ENCODE measurements at regions not wholly inside any gene's neighbourhood (a gene's known extent, or its start where the extent isn't known, plus 50 kb on each side); places are given as distances from the start of the nearest gene placed in this dataset.

DNA sequence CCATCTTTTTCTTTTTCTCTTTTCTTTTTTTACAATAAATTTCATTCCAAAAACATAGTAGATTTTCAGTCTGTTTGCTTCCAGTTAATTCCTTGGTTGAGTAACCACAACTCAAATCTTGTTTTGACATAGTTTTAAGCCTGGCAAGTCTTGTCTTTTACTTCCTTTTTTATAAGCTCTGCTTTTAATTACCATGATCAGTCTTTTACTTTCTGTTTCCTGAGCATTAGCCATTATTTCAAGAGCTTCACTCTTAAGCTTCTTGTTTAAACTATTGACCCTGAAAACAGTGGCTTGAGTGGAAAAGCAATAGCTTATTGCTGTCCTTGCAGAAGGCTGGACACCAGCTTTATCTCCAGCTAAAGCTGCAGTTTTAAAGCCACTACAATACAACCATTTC is 1363.3 kb downstream of the MAT2B start:
- no peak for DNase-seq (ENCODE audit: low spot score)

DNA sequence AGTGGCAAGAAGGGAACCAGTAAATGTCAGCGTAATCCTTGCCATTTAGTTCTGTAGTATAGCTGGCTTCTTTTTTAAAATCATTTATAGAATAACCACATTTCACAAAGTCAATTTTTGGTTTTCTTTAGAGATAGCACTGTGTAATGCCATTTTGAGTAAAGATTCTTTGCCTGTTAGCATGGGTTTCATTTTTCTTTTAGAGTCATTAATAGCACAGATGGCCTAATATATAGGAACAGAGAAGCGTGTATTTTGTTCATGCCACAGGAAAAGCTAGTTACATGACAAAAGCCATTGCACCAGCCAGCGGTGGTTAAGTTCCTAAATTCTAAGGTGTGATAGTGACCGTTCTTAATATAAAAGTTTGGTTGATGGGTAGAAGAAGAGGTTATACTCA is 1363.9 kb downstream of the MAT2B start:
- DNase-seq (ENCODE audit: low spot score), result no peak

DNA sequence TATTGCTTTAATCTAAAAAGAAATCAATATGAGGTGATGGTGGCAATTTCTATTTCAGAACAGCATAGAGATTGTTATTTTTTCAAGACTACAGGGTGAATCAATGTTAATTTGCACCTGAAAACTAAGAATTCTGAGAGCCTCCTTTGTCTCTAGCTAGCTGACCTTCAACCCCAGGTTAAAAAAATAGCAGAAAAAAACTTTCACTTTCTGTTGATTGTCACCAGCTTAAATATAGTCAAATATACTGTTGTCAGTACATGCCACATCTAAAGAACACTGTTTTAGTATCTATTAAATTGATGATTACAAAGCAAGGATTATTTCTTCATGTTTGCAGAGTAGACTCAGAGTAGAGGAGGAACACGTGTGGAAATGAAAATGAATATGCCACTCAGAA is 1371.4 kb downstream of the MAT2B start:
- DNase-seq (ENCODE audit: low spot score), result no peak

DNA sequence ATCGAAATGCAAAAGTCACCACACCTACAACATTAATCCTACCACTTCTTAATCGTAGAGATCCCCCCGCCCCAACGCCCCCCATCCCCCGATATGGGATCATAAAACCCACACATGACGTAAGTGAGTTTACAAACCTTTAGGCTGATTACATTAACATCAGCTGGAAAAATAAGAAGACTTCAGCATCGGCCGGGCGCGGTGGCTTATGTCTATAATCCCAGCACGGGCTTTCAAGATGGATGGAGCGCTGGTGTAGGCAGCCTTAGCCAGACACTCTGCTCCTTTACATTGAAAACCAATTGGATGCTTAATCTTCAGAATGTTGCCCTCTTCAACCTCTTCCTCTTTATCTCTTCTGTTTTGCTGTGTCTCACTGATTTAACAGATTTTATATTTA is 1376.0 kb downstream of the MAT2B start:
- DNase-seq (ENCODE audit: low spot score), result no peak

DNA sequence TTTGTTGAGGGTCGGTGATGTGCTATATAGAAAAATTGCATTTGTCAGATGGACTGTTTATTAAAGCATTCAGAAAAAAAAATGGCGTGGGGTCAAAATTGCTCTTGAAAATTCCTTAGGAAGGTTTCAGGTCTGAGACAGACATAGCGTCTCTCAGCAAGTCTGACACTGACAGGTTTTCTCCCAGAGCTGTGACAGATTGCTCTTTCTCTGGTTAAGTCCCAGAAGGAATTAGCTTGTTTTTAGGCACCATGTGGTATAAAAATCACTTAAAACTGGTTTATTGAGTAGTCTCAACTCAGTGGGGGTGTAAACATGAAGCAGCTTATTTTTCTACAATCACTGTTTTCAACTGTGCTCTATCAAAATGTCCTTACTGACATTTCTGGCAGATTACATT is 1379.8 kb downstream of the MAT2B start:
- DNase-seq (ENCODE audit: low spot score), result no peak

DNA sequence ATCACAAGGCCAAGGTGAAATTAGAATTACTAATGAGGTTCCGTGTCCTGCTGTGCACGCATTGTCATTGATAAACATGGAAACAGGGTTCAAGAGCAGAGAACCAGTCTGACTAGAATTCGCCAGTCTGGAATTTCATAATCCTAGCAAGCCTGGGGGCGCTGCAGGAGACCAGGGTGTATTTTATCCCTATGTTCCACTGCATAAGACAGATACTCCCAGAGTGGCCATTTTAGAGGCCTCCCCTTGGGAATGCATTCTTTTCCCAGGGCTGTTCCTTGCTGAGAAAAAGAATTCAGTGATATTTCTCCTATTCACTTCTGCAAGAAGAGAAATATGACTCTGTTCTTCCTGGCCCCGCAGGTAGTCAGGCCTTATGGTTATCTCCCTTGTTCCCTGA is 1387.7 kb downstream of the MAT2B start:
- no peak for DNase-seq (ENCODE audit: low spot score)

DNA sequence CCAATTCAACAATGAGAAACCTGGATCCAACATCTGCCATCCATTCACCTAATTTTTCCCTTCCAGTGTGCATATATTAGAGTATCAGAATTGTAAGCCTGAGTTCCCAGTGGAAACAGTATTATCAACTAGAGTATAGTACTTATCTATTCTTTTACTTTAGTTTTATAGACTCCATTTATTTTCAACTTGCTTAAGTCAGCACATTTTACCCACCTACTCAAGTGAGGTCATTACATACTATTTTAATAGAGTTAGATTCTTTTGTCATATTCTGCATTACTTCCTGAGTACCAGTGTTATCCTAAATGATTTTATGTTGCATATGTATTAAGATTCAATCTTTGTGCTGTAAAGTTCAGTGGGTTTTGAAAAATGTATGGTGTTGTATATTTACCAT is 1393.3 kb downstream of the MAT2B start:
- DNase-seq (ENCODE audit: low spot score), result no peak

DNA sequence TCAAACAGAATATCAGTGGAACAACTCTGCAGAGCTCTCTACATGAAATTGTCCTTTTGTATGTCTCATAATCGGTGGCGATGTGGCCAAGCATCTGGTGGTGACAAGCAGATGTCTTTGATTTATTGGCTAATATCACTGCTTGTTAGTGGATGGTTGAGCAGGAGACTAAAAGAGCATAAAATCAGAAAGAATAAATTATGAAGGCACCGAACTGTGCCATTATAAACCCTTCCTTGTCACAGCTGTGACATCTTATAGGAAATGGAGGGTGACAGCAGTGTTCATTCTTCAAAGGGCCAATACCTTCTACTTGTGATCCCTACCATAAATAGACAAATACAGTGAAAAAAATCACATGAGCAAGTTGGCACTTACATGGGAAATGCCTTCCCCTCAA is 1404.3 kb downstream of the MAT2B start:
- no peak for DNase-seq (ENCODE audit: low spot score)

DNA sequence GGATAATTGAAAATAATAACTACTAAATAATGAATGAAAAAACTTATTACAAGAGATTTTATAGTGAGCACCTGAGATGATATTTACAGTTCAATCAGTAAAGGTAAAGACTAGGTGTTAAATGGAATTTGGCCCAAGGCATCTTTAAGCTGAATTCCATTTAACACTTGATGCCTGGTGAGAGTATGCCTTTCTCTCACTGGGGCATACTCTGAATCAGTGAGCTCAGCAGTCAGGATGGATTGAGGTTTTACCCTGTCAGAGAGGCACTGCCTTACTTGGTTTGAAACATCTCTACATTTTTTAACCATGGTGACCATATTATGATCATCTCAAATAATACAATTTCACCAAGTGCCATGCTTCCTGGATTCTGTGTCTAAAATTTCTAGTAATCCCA is 1416.3 kb downstream of the MAT2B start:
- DNase-seq (ENCODE audit: low spot score), result no peak

DNA sequence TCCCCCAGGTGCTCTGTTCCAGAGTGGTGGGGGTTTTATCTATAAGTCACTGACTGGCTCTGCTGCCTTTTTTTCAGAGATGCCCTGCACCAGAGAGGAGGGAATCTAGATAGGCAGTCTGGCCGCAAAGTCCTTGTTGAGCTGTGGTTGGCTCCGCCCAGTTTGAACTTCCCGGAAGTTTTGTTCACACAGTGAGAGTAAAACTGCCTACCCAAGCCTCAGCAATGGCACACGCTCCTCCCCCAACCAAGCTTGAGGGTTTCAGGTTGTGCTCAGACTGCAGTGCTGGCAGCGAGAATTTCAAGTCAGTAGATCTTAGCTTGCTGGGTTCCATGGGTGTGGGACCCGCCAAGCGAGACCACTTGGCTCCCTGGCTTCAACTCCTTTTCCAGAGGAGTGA is 1428.6 kb downstream of the MAT2B start:
- DNase-seq (ENCODE audit: low spot score), result no peak

DNA sequence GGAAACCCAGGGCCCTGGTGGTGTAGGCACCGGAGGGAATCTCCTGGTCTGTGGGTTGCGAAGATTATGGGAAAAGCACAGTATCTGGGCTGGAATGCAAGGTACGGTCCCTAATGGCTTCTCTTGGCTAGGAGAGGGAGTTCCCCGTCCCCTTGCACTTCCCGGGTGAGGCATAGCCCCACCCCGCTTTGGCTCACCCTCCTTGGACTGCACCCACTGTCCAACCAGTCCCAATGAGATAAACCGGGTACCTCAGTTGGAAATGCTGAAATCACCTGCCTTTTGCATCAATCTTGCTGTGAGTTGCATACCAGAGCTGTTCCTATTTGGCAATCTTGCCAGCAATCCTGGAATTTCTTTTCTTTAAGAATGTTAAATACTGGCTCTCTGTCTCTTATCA is 1429.1 kb downstream of the MAT2B start:
- DNase-seq (ENCODE audit: low spot score), result no peak

DNA sequence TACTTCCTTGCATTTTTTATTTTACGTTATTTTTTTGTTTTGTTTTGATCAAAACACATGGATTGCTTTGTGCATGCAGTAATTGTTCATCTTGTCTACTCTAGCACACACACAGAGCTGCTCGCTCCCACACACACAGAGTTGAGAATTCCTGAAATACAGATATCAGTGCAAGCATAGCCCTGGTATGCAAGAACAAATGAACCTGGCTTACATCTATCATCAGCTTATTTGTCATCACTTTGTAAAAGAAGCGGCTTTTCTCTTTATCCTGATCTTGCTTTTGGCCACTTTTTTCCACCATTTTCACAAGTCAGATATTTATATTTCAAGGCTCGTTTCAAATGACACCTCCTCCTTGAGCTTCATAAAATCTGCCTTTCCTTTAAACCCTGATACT is 1435.7 kb downstream of the MAT2B start:
- DNase-seq (ENCODE audit: low spot score), result no peak

DNA sequence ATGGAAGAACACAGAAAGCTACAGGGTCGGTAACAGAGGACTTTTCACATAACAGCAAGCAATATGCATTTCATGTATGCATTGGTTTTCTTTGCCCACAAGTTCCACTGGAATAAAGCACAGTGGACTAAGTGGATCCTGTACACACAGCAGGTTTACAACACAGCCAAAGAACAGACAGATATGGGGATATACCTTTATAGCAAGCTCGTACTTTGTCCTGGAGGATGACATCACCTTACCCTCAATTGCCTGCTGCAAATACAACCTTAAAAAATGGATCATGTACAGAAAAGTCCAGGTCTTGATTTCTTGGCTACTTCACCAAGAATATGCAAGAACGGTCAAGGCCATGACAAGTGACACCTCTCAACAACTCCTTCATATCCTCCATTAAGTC is 1445.5 kb downstream of the MAT2B start:
- no peak for DNase-seq (ENCODE audit: low spot score)

DNA sequence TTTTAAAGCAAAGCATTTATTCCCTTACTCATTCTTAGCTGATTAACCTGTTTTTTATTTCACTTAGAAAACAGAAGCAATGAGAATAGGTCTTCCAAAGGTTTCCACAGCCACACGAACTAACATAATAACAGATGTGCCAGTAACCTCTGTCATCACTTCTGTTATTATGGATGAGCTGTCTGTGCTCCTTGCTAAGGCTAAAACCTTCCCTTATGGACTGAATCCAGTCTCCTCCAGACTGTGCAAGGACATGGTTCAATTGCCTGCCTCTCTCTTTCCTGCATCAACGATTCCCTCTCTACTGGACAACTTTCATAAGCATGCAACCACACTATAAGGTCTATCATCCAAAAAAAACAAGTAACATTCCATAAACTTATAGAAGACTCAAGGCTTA is 1446.2 kb downstream of the MAT2B start:
- DNase-seq (ENCODE audit: low spot score), result no peak

DNA sequence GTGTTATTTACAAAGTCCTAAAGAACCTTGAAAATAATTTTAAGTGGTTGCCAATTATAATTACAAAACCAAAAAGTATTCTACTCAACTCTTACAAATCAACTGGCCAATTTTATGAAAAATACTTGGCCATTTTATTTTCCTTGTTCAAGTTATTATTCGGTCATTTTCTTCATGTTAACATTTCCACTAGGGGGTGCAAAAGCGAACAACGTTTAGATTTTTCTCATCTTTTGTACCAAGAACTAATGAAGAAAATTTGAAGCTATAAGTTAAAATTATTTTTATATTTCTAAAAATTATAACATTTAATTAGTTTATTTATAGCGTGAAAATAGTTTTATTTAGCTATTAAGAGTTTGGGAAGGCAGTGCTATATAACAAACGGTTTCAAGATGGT is 1453.3 kb downstream of the MAT2B start:
- no peak for DNase-seq (ENCODE audit: low spot score)

DNA sequence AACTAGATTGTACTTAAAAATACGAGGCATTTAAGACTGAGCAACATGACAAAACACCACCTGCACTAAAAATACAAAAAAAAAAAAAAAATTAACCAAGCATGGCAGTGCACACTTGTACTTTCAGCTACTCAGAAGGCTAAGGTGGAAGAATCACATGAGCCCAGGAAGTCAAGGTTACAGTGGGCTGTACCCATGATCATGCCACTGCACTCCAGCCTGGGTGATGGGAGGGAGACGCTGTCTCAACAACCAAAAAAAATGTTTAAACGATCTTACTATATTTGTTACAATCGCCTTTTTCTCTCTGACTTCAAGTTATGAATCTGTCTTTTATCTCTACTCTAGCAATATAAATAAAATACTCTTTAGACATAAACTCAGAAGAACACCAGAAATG is 1454.3 kb downstream of the MAT2B start:
- DNase-seq (ENCODE audit: low spot score), result no peak

DNA sequence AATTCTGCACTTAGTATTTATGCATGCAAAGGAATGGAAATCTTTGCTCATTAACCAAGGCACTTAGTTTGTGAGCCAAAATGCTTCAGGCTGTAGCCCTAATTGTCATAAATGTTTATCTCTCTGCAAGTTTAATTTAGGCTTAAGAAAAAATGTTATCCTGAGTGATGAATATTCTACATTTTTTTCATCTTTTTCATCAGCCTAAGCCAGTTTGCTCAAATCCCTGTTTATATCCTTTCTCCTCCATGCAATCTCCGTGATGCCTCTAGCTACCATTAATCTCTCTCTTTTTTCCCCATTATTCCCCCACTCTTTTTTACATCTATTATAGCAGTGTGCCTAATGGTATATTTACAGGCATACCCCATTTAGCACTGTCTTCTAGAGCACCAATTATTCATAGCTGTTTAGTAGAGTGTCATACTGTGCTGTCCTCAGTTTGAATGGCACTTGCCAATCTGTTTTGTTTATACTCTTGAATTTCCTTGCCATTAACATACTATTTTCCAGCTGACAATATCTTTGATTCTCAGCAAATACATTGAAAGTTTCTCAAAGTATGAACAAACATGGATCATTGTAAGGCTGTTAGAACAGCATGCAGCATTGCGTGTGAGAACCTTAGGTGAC is 1457.0 kb downstream of the MAT2B start:
- DNase-seq (ENCODE audit: low spot score), result no peak

DNA sequence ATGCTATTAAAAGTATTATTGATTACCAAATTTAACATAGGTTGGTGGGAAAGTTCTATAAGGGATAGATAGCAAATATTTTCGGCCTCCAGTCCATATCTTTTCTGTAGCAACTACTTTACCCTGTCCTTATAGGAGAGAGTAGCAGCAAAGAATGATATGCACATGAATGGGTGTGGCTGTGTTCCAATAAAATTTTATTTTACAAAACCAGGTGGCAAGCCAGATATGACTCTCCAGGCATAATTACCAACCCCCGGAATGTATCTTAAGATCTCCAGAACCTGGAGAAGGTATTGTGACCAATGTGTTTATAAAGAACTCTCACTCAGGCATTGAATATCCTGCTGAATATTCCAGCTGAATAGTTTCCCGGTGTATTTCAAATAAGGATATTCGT is 1461.2 kb downstream of the MAT2B start:
- DNase-seq (ENCODE audit: low spot score), result no peak

DNA sequence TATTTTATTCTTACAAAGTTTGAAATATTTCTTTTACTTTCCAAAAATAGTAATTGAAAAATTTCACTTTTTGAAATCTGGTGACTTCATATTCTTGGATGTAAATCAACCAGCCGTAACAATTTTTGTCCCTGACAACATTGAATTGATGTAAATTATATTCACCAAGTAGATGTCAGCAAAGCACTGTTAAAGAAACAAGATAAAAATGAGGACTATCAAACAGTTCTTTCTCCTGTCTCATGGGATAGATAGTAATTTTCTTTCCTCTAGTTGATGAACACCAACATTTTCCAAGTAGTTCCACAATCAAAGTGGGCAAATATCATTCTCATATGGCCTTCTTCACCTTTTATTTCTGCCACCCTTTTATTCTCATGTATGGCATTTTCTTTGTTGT is 1461.9 kb downstream of the MAT2B start:
- no peak for DNase-seq (ENCODE audit: low spot score)

DNA sequence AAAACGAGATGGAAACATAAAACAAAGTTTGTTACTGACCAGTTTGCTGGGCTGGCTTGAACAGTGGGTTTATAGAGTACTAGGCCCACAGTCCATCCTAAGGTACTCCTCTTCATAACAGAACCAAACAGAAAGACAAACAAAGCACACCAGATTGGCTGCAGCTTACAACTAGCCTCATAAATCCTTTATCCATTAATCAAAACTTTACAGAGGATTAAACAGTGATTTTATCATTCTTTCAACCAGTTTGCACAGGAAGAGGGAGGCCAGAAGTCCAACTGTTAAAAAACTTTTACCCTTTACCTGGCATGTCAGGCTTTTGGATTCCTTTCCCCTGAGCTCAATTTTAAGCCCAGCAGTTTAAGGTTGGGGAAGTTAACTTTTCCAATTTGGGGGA is 1467.6 kb downstream of the MAT2B start:
- DNase-seq (ENCODE audit: low spot score), result no peak

DNA sequence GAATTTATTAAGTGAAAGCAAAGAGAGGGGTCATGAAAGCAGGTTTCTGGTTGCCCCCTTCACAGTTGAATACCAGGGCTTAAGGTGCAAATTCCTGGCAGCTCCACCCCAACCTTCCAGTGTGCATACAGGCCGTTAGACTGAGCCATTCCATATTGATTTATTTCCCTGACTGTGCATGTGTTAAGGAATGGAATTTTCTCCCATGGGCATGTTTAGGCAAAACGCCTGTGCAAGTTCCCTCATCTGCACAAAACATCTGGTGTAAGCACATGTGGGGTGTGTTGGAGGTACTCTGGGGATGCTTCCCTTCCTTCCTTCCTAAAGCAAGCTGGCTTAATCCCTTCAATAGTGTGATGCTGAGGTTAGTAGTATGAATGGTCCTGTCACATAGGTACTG is 1470.6 kb downstream of the MAT2B start:
- DNase-seq (ENCODE audit: low spot score), result no peak

DNA sequence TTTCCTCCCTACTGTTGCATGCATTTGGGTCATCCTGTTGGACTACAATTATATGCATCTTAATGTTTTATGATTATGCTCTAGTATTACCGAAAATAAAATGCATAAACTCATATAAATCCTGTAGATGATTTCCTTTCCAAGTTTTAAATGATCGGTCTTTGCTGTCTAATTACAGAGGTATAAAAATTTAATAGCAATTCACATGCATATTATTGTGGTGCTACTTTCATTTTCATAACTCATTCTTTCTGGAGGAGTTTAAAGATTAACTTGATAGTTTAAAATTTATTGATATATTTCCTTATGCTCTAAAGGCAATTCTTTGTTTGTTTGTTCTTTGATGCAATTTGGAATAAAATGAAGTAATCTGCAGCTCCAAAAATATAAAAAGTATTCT is 1475.1 kb downstream of the MAT2B start:
- DNase-seq (ENCODE audit: low spot score), result no peak

DNA sequence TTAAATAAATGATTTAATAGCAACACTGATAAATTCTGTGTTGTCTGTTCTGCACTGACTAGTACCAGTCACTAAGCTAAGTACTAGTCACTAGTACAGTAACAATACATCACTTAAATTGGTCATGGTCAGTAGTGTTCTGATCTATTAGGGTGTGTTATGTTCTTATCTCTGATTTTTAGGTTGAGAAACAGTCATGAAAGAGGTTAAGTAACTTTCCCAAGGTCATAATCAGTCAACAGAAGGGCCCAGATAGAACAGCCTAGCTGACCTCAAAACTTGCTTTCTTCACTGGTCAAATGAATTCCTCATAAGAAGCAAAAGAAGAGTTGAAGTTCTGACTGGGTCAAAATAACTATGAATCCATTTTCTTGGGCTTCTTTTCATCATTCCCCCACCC is 1492.7 kb downstream of the MAT2B start:
- no peak for DNase-seq (ENCODE audit: low spot score)

DNA sequence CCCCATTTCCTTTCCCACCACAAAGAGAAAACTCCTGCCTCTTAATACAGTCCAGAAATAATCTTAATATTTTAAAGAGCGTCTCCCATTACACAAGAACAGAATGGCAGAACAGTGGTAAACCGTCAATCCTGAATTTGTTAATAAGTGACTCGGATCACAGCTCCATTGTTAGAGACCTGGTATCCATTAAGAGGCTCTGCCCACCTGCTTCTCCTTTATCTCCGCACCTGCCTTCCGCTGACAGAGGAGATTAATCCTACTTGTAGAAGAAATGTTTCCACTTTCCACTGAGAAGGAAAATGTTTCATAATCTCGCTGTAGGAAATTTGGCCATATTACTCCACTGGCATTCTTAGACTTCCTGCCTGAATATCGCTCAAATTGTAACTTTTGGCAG is 1493.2 kb downstream of the MAT2B start:
- no peak for DNase-seq (ENCODE audit: low spot score)

Measured in COLO829 (cell line).